AG10803 (cell line): ENCODE measurements at regions not wholly inside any gene's neighbourhood (a gene's known extent, or its start where the extent isn't known, plus 50 kb on each side); places are given as distances from the start of the nearest gene placed in this dataset.

ENCODE experiments used
- DNase-seq: peaks from one replicate; pipeline ENCODE4 v3.0.0; 2010; ENCODE audit warnings: low read depth
- H3K4me3 ChIP-seq: 2 replicates; pipeline ENCODE4 v1.5.1; 2011; ENCODE audit warnings: mild to moderate bottlenecking, low read length, control low read depth
- CTCF ChIP-seq: conservative IDR thresholded peaks from 2 replicates; pipeline ENCODE4 v1.5.1; 2011; ENCODE audit warnings: mild to moderate bottlenecking, low read length, control low read depth, inconsistent platforms

GRCh38 chr17:13869331-13869940, 199.9 kb upstream of the COX10 start:
- no peak for DNase-seq
- no peak overlapping the region for H3K4me3 ChIP-seq

GRCh38 chr17:13871261-13871660, 198.0 kb upstream of the COX10 start:
- no peak for DNase-seq
- no peak for TF ChIP-seq CTCF
- H3K4me3 ChIP-seq: no peak overlapping the region

More at GRCh38 chr17:13869331-13869940, 199.9 kb upstream of the COX10 start:
- no peak for TF ChIP-seq CTCF

GRCh38 chr17:13874134-13874533, 195.2 kb upstream of the COX10 start:
- DNase-seq: no peak
- no peak overlapping the region for H3K4me3 ChIP-seq
- TF ChIP-seq CTCF: no peak

GRCh38 chr17:13874817-13875216, 194.5 kb upstream of the COX10 start:
- H3K4me3 ChIP-seq: no peak overlapping the region
- TF ChIP-seq CTCF: no peak
- DNase-seq: no peak

- DNase-seq: no peak
- no peak overlapping the region for H3K4me3 ChIP-seq
- TF ChIP-seq CTCF: no peak
Measured at GRCh38 chr17:13879961-13880466, 189.3 kb upstream of the COX10 start.

- H3K4me3 ChIP-seq: no peak overlapping the region
- no peak for DNase-seq
Measured at GRCh38 chr17:13883659-13884058, 185.6 kb upstream of the COX10 start.

More at GRCh38 chr17:13883659-13884058, 185.6 kb upstream of the COX10 start:
- TF ChIP-seq CTCF: no peak
